ENCODE measurements at regions not wholly inside any gene's neighbourhood (a gene's known extent, or its start where the extent isn't known, plus 50 kb on each side); places are given as distances from the start of the nearest gene placed in this dataset.

GRCh38 chr7:66537876-66538275, 90.8 kb upstream of the KCTD7 start:
- TF ChIP-seq POLR2A (IDR thresholded peaks at IDR 0.05; ENCODE audit: low read depth, low read length): no peak
- TF ChIP-seq POLR2AphosphoS5 (IDR thresholded peaks at IDR 0.05; ENCODE audit: low read depth, low read length): no peak
- no peak for TF ChIP-seq TAF1 (IDR thresholded peaks at IDR 0.05; ENCODE audit: low read depth, low read length)
- TF ChIP-seq SPI1 (IDR thresholded peaks at IDR 0.05; ENCODE audit: low read depth, low read length): no peak
- TF ChIP-seq POU2F2 (IDR thresholded peaks at IDR 0.05; ENCODE audit: low read depth, low read length): no peak

Data from GM12891 (cell line).